Smooth muscle cell (in vitro differentiated cells): ENCODE measurements at regions not wholly inside any gene's neighbourhood (a gene's known extent, or its start where the extent isn't known, plus 50 kb on each side); places are given as distances from the start of the nearest gene placed in this dataset. TPM values are rescaled to one million over a fixed set of nuclear protein-coding genes. Genes with fewer than 3 reads are reported as not detected.

ENCODE experiments used
- DNase-seq: peaks from one replicate; lab custom pipeline; 2025; ENCODE audit not compliant: unreplicated experiment; lab: John Stamatoyannopoulos, UW
- H2AFZ ChIP-seq: fragments of 200-600 bp; sonication (generic); 2 replicates; pipeline ENCODE4 v1.6.0; 2016; ENCODE audit warnings: antibody characterized with exemption, low read depth, mild to moderate bottlenecking
- H3F3A ChIP-seq: fragments of 200-600 bp; sonication (generic); 2 replicates; pipeline ENCODE4 v1.6.0; 2017; ENCODE audit warnings: antibody characterized with exemption, low read depth
- H3K27ac ChIP-seq: fragments of 200-600 bp; sonication (generic); 2 replicates; pipeline ENCODE4 v1.5.1; 2016; ENCODE audit warnings: low read depth, mild to moderate bottlenecking
- H3K27me3 ChIP-seq: fragments of 200-600 bp; sonication (generic); 2 replicates; pipeline ENCODE4 v1.6.1; 2016; ENCODE audit warnings: low read depth, mild to moderate bottlenecking
- H3K36me3 ChIP-seq: fragments of 200-600 bp; sonication (generic); 2 replicates; pipeline ENCODE4 v1.5.1; 2016; ENCODE audit warnings: low read depth
- H3K4me1 ChIP-seq: fragments of 200-600 bp; sonication (generic); 2 replicates; pipeline ENCODE4 v1.5.1; 2016; ENCODE audit warnings: low read depth
- H3K4me2 ChIP-seq: fragments of 200-600 bp; sonication (generic); 2 replicates; pipeline ENCODE4 v1.6.0; 2016; ENCODE audit warnings: mild to moderate bottlenecking
- H3K4me3 ChIP-seq: fragments of 200-600 bp; sonication (generic); 2 replicates; pipeline ENCODE4 v1.5.1; 2016; ENCODE audit warnings: mild to moderate bottlenecking
- H3K79me2 ChIP-seq: fragments of 200-600 bp; sonication (generic); 2 replicates; pipeline ENCODE4 v1.6.0; 2016; ENCODE audit warnings: low read depth, mild to moderate bottlenecking
- H3K9ac ChIP-seq: fragments of 200-600 bp; sonication (generic); 2 replicates; pipeline ENCODE4 v1.6.0; 2016; ENCODE audit warnings: low read depth
- H3K9me3 ChIP-seq: fragments of 200-600 bp; sonication (generic); replicated peaks from 2 replicates; pipeline ENCODE4 v1.5.1; 2016; ENCODE audit warnings: low read depth
- H4K20me1 ChIP-seq: fragments of 200-600 bp; sonication (generic); 2 replicates; pipeline ENCODE4 v1.6.0; 2016; ENCODE audit warnings: low read depth
- WGBS: methylation state at CpG from one replicate; pipeline ENCODE4 v1.1.7; 2016; ENCODE audit warnings: low lambda C conversion rate; 5-methylcytosine and 5-hydroxymethylcytosine counted together
- small RNA-seq: library from RNA; depleted of rRNA; stranded (forward); fragments of <200 nt; gene quantifications from one replicate; pipeline ENCODE3, GENCODE V24; 2014
- TF ChIP-seq, protein P1 (sequence below): fragments of 200-600 bp; sonication (generic); IDR thresholded peaks from 2 replicates; pipeline ENCODE4 v1.5.1; 2017; ENCODE audit warnings: borderline replicate concordance, mild to moderate bottlenecking, antibody characterized with exemption; ENCODE audit not compliant: insufficient read depth, poor library complexity, severe bottlenecking

DNA sequence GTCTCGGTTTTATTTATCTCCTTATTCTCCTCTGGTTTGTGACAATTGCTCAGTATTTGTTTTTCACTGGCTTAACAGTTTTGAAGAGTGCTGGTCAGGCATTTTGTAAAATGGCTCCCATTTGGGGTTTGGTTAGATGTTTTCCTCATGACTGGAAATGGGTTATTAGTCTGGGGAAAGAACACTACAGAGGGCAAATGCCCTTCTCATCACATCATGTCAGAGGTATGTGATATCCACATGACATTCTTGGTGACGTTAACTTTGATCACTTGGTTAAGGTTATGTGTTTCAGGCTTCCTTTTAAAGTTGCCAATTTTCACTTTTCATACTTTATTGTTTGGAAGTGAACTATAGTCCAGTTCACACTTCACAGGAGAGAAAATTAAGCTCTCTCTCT is 74.8 kb upstream of the KLHL1 start:
- no peak for DNase-seq
- Histone ChIP-seq H3K36me3 (no peaks in the 10 kb centered on the region), H3F3A (no peaks in the 10 kb centered on the region), H3K27ac (peak overlapping the region; percentile 48), H3K27me3 (no peaks in the 10 kb centered on the region), H3K4me1 (no peaks in the 10 kb centered on the region), H3K4me2 (no peak overlapping the region), H4K20me1 (no peaks in the 10 kb centered on the region), H3K79me2 (no peaks in the 10 kb centered on the region), H3K4me3 (no peak overlapping the region), H3K9me3 (no peaks in the 10 kb centered on the region), H3K9ac (no peak overlapping the region), H2AFZ (no peak overlapping the region)
- 58% methylated on average over 2 of the region's 2 CpGs for WGBS
- TF ChIP-seq, protein P1, sequence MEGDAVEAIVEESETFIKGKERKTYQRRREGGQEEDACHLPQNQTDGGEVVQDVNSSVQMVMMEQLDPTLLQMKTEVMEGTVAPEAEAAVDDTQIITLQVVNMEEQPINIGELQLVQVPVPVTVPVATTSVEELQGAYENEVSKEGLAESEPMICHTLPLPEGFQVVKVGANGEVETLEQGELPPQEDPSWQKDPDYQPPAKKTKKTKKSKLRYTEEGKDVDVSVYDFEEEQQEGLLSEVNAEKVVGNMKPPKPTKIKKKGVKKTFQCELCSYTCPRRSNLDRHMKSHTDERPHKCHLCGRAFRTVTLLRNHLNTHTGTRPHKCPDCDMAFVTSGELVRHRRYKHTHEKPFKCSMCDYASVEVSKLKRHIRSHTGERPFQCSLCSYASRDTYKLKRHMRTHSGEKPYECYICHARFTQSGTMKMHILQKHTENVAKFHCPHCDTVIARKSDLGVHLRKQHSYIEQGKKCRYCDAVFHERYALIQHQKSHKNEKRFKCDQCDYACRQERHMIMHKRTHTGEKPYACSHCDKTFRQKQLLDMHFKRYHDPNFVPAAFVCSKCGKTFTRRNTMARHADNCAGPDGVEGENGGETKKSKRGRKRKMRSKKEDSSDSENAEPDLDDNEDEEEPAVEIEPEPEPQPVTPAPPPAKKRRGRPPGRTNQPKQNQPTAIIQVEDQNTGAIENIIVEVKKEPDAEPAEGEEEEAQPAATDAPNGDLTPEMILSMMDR, result no peak

Small RNA genes lying in the stretch of these regions (small RNA-seq; reads per million reads assigned to genes)
- not detected for gene AL445264.1
- not detected for gene RNU6-54P
